ENCODE measurements at regions not wholly inside any gene's neighbourhood (a gene's known extent, or its start where the extent isn't known, plus 50 kb on each side); places are given as distances from the start of the nearest gene placed in this dataset.
"Not testable (repeated sequence)": the region's sequence is repeated elsewhere in the genome, so short reads cannot be mapped to it uniquely, and the experiment has no call there.

DNA sequence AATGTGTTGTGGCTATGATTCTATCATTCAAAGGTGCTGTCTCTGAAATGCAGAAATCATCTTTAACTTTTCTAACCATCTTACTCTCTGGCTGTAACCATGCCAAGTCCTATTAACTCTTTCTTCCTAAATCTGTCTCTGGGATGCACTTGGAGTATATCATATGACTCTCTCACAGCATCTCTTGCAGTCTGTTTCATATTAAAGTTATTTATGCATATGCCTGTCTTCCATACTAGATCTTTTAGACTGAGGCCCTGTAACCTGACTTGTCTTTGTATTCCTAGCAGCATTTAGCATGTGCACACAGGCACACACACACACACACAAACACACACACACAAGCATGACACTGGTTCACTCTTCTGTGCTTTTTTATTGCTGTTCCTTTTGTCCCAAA, 320.6 kb downstream of the ETAA1 start:
- DNase-seq: no peak

GRCh38 chr2:67719351-67719750, 322.2 kb downstream of the ETAA1 start:
- no peak for DNase-seq

- DNase-seq: no peak
Measured at GRCh38 chr2:67721516-67721915, 324.4 kb downstream of the ETAA1 start.

GRCh38 chr2:67724261-67724660, 327.1 kb downstream of the ETAA1 start:
- DNase-seq: no peak

- no peak for DNase-seq
Measured at GRCh38 chr2:67725731-67726130, 328.6 kb downstream of the ETAA1 start.

DNA sequence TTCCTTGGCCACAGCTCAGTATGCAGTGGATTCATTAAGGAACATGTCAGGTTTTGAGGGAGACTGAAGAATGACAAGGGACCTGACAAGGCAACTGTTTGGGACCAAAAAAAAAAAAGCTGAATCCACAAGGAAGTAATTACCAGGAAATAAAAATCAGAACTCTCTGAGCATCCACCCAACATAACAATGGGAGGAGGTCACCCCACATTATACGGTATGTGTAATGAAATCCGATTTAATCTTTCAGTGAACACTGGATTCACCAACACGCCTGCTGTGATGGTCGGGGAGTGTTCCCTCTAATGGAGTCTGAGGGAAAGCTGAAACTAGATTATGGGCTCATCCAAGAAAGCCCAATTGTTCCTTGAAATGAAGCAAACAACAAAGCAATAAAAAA, 329.3 kb downstream of the ETAA1 start:
- no peak for DNase-seq

GRCh38 chr2:67727131-67727530, 330.0 kb downstream of the ETAA1 start:
- no peak for DNase-seq

DNA sequence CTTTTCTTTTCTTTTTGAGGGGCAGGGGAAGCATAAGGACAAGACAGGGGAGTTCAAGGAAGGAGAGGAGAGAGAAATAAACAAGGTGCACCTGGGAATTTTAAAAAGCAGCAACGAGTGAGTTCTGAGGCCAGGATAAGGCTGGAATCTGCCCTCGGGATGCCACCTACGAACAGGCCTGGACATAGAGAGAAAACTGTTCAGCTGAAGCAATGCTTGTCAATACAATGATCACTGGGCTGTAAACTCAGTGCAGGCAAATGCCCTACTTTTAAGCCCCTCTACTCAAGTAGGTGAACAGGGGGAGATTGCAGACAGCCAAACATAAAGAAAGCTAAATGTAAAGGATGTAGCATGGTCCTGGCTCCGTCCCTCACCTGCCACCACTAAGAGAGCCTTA, 330.5 kb downstream of the ETAA1 start:
- no peak for DNase-seq

DNA sequence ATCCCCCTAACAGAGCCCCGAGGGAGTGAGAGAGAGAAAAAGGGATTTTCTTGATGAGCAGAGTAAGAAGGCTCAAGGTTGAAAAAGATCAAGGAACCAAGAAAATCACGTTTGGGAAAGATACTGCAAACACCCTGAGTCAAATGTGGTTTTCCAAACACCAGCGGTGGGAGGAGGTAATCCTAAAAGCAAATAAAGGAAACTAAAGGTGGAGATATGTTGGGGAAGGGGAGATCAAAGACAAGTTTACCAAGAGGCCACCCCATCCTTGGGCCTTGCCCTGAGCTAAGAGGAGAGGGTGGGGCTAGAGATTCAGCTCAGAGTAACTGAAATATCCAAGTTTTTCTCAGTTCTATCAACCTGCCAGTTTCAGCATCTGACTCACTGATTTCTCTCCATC, 332.3 kb downstream of the ETAA1 start:
- DNase-seq: no peak

- DNase-seq: no peak
Measured at GRCh38 chr2:67733517-67733916, 329.3 kb downstream of the C1D start.

DNA sequence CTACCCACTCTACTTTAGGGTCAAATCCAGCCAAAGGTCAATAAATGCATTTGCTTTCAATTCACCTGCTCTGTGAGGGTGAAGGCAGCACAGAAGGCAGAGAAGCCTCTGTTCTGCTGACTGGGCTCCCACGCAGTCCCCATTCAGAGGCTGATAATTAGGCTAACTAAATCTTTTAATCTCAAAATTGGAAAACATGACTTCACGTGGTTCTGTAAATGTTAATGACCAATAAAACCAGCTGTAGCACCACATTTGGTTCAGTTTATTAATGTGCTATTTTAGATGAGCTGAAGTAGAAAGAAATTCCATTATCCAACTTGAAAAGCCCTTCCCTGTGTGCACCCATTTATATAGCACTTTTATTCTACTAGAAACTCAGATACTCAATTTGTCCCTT, 310.6 kb downstream of the C1D start:
- no peak for DNase-seq

DNA sequence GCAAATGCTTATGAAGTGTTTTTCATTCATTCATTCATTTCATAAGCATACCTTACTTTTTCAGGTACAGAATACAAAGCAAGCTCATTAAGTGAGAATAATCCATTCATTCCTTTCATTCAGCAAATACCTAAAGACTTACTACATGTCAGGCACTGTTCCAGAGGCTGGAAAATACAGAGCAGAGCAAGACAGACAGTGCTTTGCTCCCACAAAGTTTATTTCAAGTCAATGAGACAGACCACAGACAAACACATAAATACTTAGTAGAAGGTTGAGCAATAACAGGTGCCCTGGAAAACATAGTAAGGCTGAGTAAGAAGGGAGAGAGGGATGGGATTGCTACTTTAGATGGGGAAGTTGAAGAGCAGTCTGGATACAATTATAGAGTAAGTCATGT, 309.8 kb downstream of the C1D start:
- DNase-seq: no peak

DNA sequence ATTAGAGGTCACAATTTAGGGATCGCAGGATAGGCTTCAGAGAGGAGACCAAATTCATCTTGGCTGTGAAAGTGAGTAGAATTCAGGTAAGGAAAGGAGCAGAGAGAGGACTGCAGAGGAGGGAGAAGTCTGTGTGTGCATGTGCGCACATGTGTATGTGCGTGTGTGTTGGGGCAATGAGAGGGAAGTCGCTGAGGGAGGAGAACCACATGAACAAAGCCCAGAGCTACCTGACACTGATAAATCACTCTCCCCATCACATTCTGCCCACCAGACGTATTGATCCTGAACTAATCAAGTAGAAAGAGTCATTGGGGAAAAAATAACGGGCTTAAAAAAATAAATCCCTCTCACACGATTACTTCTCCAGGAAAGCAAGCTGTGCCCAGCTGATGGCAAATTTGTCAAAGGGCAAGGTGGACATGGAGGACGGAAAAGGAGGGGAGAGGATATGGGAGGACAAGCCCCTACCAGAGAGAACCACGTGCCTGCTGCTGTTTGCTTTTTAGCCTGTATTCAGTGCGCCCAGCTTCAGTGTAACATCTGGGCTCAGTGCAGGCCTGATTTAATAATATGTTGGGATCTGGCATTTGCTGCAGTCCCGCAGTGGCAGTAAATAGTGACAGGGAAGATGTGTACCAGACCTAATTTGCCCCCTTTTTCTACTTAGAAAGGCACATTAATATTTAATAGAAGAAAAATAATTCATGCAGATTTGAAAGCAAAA, 307.5 kb downstream of the C1D start:
- DNase-seq: no peak

- no peak for DNase-seq
Measured at GRCh38 chr2:67760995-67761394, 301.8 kb downstream of the C1D start.

- no peak for DNase-seq
Measured at GRCh38 chr2:67771380-67771779, 291.4 kb downstream of the C1D start.

DNA sequence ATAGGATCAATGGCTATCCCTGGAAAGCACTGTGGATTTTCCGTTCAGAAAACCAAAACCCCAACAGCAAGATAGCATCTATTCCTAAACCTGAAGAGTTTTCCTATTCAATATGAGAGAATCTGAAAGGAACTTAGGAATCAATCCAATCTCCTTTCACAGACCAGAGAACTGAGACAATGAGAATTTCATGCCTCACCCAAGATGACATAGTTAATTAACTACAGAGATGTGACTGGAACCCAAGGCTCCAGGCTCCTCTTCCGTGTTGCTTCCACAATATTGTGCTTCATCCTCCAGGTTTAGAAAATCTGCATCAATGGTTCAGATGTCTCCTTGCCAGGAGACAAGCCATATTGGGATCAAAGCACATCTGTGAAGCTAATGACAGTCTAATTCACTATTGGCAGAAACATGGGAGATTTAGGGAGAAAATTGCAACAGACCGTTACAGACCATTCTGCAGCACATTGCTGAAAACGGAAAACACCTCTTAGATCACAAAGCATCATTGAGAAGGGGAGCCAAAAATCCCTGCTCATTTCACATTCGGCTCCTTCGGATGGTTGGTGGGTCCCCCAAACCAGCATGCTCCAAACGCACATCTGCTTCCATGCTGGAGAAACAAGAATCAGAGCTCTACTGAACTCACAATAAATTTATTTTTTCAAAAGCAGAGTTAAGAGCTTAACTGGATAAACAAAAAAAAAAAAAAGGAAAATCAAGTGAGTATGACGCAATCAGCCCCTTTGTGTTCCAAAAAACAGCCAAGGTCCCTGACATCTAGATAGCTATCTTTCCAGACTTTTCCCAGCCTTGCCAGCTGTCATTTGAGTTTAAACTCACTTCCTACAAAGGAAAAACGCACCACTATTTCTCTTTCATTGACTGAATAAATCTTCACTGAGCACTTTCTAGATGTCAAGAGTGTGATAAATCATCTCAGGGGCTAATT, 290.3 kb downstream of the C1D start:
- DNase-seq: no peak

GRCh38 chr2:67773851-67774250, 289.0 kb downstream of the C1D start:
- no peak for DNase-seq

DNA sequence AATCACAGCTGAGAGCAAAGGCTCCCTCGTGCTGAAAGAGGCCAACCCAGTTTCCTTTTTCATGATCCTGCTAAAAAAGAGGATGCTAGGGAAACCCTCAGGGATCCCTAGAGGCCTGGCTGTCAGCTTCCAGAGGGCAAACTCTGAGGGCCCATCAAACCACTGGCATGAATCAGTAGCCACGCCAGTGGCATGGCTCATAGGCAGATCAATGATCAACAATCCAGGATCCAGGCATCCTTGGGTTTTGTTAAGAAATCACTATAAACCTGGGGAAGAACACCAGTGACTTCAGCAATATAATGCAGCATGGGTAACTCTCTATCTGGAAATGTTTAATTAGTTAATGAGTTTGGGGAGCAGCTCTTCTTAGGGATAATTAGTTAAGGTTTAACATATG, 286.5 kb downstream of the C1D start:
- no peak for DNase-seq

DNA sequence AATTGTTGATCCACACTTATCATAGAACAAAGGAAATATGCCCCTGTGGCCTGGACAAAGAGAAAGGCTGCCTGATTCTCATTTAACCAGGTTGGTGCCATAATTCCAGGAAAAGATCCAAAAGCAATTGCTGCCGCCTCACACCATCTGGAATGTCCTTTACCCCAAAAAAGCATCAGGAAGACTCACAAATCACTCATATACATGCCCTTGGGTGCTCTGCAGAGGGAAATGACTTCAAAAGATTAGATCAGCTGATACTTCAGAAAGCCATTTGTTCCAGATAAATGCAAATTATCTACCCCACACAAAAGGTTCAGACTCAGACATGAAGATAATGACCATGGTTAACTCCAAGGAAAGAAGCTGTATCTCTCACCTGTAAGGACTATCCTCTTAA, 285.8 kb downstream of the C1D start:
- DNase-seq: no peak

- no peak for DNase-seq
Measured at GRCh38 chr2:67777836-67778429, 284.9 kb downstream of the C1D start.

DNA sequence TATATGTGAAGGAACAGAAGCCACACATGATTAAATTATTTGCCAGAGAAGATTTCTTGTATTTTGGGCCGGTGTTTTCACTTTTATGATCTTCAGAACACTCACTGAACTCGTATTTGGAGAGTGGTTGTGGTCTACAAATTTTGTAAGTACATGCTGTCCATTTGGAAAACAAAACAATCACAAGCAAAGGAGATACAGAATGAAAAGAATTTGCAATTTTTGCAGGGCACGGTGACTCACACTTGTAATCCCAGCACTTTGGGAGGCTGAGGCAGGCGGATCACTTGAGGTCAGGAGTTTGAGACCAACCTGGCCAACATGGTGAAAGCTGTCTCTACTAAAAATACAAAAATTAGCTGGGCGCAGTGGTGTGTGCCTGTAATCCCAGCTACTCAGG, 282.0 kb downstream of the C1D start:
- DNase-seq: not testable (repeated sequence)

DNA sequence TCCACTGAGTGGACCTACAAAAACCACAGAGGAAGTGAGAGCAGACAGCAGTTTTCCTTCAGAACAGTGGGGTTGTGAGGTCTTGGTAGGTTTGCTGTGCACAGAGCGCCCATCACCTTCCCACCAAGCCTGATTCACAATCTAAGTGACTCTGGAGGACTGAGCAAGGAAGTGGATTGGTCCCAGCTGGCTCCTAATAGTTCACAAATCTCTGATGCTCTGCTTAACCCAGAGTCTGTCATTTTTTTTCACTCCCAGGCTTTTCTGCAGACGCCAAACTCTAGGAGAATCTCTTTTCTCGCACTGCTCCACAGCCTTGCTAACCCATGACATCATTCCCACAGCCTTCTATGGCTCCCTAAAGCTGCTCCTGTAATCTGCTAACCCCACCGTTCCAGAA, 280.4 kb downstream of the C1D start:
- DNase-seq: no peak

- DNase-seq: no peak
Measured at GRCh38 chr2:67783026-67783425, 279.8 kb downstream of the C1D start.

DNA sequence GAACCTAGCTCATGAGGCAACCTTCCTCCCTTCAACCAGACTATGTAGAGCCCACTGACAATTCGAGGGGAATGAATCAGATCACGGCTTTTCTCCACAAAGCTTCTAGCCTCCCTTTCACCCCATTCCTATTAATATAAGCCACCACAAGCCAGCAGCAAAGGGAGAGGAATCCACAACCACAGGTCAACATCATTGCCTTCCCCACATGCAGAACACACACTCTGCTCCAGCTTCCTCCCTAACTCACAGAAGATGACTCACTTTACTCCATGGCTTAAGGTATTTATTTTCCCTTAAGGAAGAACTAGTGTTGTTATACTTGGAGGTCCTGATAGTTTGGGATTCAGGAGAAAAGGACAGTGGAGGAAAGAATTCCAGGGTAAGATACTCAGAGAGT, 272.2 kb downstream of the C1D start:
- no peak for DNase-seq
